ENCODE measurements at regions not wholly inside any gene's neighbourhood (a gene's known extent, or its start where the extent isn't known, plus 50 kb on each side); places are given as distances from the start of the nearest gene placed in this dataset.

- TF ChIP-seq USF1 (IDR thresholded peaks at IDR 0.05) = no peak
- TF ChIP-seq, protein P1, sequence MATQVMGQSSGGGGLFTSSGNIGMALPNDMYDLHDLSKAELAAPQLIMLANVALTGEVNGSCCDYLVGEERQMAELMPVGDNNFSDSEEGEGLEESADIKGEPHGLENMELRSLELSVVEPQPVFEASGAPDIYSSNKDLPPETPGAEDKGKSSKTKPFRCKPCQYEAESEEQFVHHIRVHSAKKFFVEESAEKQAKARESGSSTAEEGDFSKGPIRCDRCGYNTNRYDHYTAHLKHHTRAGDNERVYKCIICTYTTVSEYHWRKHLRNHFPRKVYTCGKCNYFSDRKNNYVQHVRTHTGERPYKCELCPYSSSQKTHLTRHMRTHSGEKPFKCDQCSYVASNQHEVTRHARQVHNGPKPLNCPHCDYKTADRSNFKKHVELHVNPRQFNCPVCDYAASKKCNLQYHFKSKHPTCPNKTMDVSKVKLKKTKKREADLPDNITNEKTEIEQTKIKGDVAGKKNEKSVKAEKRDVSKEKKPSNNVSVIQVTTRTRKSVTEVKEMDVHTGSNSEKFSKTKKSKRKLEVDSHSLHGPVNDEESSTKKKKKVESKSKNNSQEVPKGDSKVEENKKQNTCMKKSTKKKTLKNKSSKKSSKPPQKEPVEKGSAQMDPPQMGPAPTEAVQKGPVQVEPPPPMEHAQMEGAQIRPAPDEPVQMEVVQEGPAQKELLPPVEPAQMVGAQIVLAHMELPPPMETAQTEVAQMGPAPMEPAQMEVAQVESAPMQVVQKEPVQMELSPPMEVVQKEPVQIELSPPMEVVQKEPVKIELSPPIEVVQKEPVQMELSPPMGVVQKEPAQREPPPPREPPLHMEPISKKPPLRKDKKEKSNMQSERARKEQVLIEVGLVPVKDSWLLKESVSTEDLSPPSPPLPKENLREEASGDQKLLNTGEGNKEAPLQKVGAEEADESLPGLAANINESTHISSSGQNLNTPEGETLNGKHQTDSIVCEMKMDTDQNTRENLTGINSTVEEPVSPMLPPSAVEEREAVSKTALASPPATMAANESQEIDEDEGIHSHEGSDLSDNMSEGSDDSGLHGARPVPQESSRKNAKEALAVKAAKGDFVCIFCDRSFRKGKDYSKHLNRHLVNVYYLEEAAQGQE (IDR thresholded peaks at IDR 0.05; ENCODE audit: low read depth) = no peak
- no peak for TF ChIP-seq CEBPB (IDR thresholded peaks at IDR 0.05)
- TF ChIP-seq MAX (IDR thresholded peaks at IDR 0.05) = no peak
- TF ChIP-seq TEAD4 (IDR thresholded peaks at IDR 0.05) = no peak
- no peak for TF ChIP-seq FOXM1 (IDR thresholded peaks at IDR 0.05; ENCODE audit: borderline replicate concordance, low read depth)
- TF ChIP-seq TAF1 (IDR thresholded peaks at IDR 0.05; ENCODE audit: low read depth) = no peak
- no peak for TF ChIP-seq TCF12 (IDR thresholded peaks at IDR 0.05; ENCODE audit: low read depth)
- TF ChIP-seq YY1 (IDR thresholded peaks at IDR 0.05; ENCODE audit: low read depth) = no peak
Observed at GRCh38 chr12:29039013-29039412, 110.1 kb upstream of the FAR2 start.

Measured in Ishikawa (cell line).